DND-41 (cell line): ENCODE measurements at regions not wholly inside any gene's neighbourhood (a gene's known extent, or its start where the extent isn't known, plus 50 kb on each side); places are given as distances from the start of the nearest gene placed in this dataset.
"Not testable (repeated sequence)": the region's sequence is repeated elsewhere in the genome, so short reads cannot be mapped to it uniquely, and the experiment has no call there.

Experiments
- ATAC-seq: fragments of 200-7000 bp; cut with Tn5 transposase; 3 replicates; pipeline ENCODE4 v1.9.1; 2021; ENCODE audit warnings: low read depth; ENCODE audit not compliant: insufficient read depth
- DNase-seq: peaks from one replicate; pipeline ENCODE4 v3.0.0-alpha.2; 2020
- H2AFZ ChIP-seq: 2 replicates; pipeline ENCODE4 v1.6.0; 2012; ENCODE audit warnings: low read depth, low read length
- H3K27ac ChIP-seq: 2 replicates; pipeline ENCODE4 v1.5.1; 2012; ENCODE audit warnings: low read length, inconsistent platforms
- H3K27me3 ChIP-seq: fragments of 200-600 bp; sonication (generic); 2 replicates; pipeline ENCODE4 v1.6.0; 2012; ENCODE audit warnings: low read length, mild to moderate bottlenecking, inconsistent platforms; ENCODE audit not compliant: insufficient read depth, poor library complexity
- H3K36me3 ChIP-seq: 2 replicates; pipeline ENCODE4 v1.5.1; 2012; ENCODE audit warnings: low read length, inconsistent platforms; ENCODE audit not compliant: insufficient read depth
- H3K4me1 ChIP-seq: 2 replicates; pipeline ENCODE4 v1.5.1; 2012; ENCODE audit warnings: mild to moderate bottlenecking, low read length; ENCODE audit not compliant: insufficient read depth
- H3K4me2 ChIP-seq: 2 replicates; pipeline ENCODE4 v1.6.0; 2012; ENCODE audit warnings: mild to moderate bottlenecking, moderate library complexity, low read length, inconsistent platforms; ENCODE audit not compliant: insufficient read depth
- H3K4me3 ChIP-seq, 2 experiments: fragments of 200-600 bp in 1 of 2; shearing (Covaris generic) in 1 of 2; 2 replicates each; pipeline ENCODE4 v1.5.1; 2012 to 2016; ENCODE audit warnings: inconsistent platforms in 2 of 2, low read length in 2 of 2, mild to moderate bottlenecking in 2 of 2, low read depth in 1 of 2, moderate library complexity in 1 of 2
- H3K79me2 ChIP-seq: 2 replicates; pipeline ENCODE4 v1.6.0; 2012; ENCODE audit warnings: low read length, inconsistent platforms; ENCODE audit not compliant: insufficient read depth
- H3K9ac ChIP-seq: 2 replicates; pipeline ENCODE4 v1.6.0; 2012; ENCODE audit warnings: low read depth, mild to moderate bottlenecking, inconsistent platforms, low read length, moderate library complexity
- H3K9me3 ChIP-seq: 2 replicates; pipeline ENCODE4 v1.5.1; 2012; ENCODE audit warnings: low read length, moderate library complexity, mild to moderate bottlenecking, inconsistent platforms; ENCODE audit not compliant: insufficient read depth, severe bottlenecking
- H4K20me1 ChIP-seq: 2 replicates; pipeline ENCODE4 v1.6.0; 2012; ENCODE audit warnings: low read length; ENCODE audit not compliant: insufficient read depth
- CTCF ChIP-seq: IDR thresholded peaks from 2 replicates; pipeline ENCODE4 v1.5.1; 2012; ENCODE audit warnings: borderline replicate concordance, low read length, moderate library complexity, mild to moderate bottlenecking; ENCODE audit not compliant: poor library complexity, severe bottlenecking; ENCODE audit errors: extremely low read depth
- EZH2 ChIP-seq: IDR thresholded peaks from 3 replicates; pipeline ENCODE4 v1.6.1; 2012; ENCODE audit warnings: borderline replicate concordance, low read depth, mild to moderate bottlenecking, moderate library complexity, low read length, inconsistent platforms; ENCODE audit not compliant: severe bottlenecking

GRCh38 chr12:19764408-19764807 is 325.1 kb downstream of the AEBP2 start:
- H3K4me3 ChIP-seq: no peak overlapping the region
- no peak for ATAC-seq
- no peaks in the 10 kb centered on the region for H3K9me3 ChIP-seq
- no peaks in the 10 kb centered on the region for H3K27me3 ChIP-seq
- H3K4me1 ChIP-seq: no peaks in the 10 kb centered on the region
- no peaks in the 10 kb centered on the region for H3K79me2 ChIP-seq
- no peak overlapping the region for H3K4me2 ChIP-seq
- no peaks in the 10 kb centered on the region for H3K36me3 ChIP-seq
- H3K9ac ChIP-seq: no peak overlapping the region
- H2AFZ ChIP-seq: no peak overlapping the region
- no peak for TF ChIP-seq CTCF
- TF ChIP-seq EZH2: no peak
- DNase-seq: no peak
- H3K27ac ChIP-seq: no peak overlapping the region
- no peaks in the 10 kb centered on the region for H4K20me1 ChIP-seq

GRCh38 chr12:19771858-19772257 is 332.6 kb downstream of the AEBP2 start:
- H3K4me3 ChIP-seq: no peak overlapping the region
- no peak overlapping the region for H3K4me2 ChIP-seq
- DNase-seq: no peak
- ATAC-seq: no peak
- H3K36me3 ChIP-seq: no peaks in the 10 kb centered on the region
- no peak overlapping the region for H3K27ac ChIP-seq
- TF ChIP-seq EZH2: no peak
- no peaks in the 10 kb centered on the region for H3K9me3 ChIP-seq
- no peaks in the 10 kb centered on the region for H3K79me2 ChIP-seq
- H3K9ac ChIP-seq: no peak overlapping the region
- H4K20me1 ChIP-seq: no peaks in the 10 kb centered on the region
- H3K4me1 ChIP-seq: no peaks in the 10 kb centered on the region
- no peak overlapping the region for H2AFZ ChIP-seq
- peaks cover 7% of the 10 kb centered on the region for H3K27me3 ChIP-seq

GRCh38 chr12:19772776-19773175 is 333.5 kb downstream of the AEBP2 start:
- DNase-seq (no peak), ATAC-seq (no peak)
- Histone ChIP-seq H2AFZ (no peak overlapping the region), H3K4me3 (no peak overlapping the region), H3K27me3 (peaks cover 7% of the 10 kb centered on the region), H4K20me1 (no peaks in the 10 kb centered on the region), H3K4me2 (no peak overlapping the region), H3K9me3 (no peaks in the 10 kb centered on the region), H3K9ac (no peak overlapping the region), H3K36me3 (no peaks in the 10 kb centered on the region), H3K79me2 (no peaks in the 10 kb centered on the region), H3K27ac (no peak overlapping the region), H3K4me1 (no peaks in the 10 kb centered on the region)
- TF ChIP-seq CTCF (no peak), EZH2 (no peak)

- Histone ChIP-seq H3K4me2 (no peak overlapping the region), H3K27ac (no peak overlapping the region), H3K79me2 (no peaks in the 10 kb centered on the region), H3K4me1 (no peaks in the 10 kb centered on the region), H3K9ac (no peak overlapping the region), H4K20me1 (no peaks in the 10 kb centered on the region), H3K9me3 (no peaks in the 10 kb centered on the region), H3K27me3 (peaks cover 7% of the 10 kb centered on the region), H2AFZ (no peak overlapping the region), H3K4me3 (no peak overlapping the region), H3K36me3 (no peaks in the 10 kb centered on the region)
- ATAC-seq (no peak), DNase-seq (no peak)
- no peak for TF ChIP-seq CTCF
- no peak for TF ChIP-seq EZH2
Observed at GRCh38 chr12:19775241-19775640, 335.9 kb downstream of the AEBP2 start.

GRCh38 chr12:19775976-19776375 is 336.7 kb downstream of the AEBP2 start:
- H3K79me2 ChIP-seq, H3K36me3 ChIP-seq, H3K4me2 ChIP-seq, H3K4me1 ChIP-seq, H3K27me3 ChIP-seq, H3K27ac ChIP-seq, H3K9me3 ChIP-seq, ATAC-seq, H4K20me1 ChIP-seq, H2AFZ ChIP-seq, H3K9ac ChIP-seq, DNase-seq, H3K4me3 ChIP-seq: not testable (repeated sequence)
